Brain microvascular endothelial cell (primary cell): ENCODE measurements at regions not wholly inside any gene's neighbourhood (a gene's known extent, or its start where the extent isn't known, plus 50 kb on each side); places are given as distances from the start of the nearest gene placed in this dataset.
A peak's percentile ranks its signal among the peaks of the same experiment; 100 is the strongest.
"Not testable (repeated sequence)": the region's sequence is repeated elsewhere in the genome, so short reads cannot be mapped to it uniquely, and the experiment has no call there.

Experiments
- DNase-seq: peaks from one replicate; pipeline ENCODE4 v3.0.0-alpha.2; 2020
- H3K27ac ChIP-seq: fragments of 250-450 bp; sonication (Bioruptor Pico); 2 replicates; pipeline ENCODE4 v1.5.1; 2020; ENCODE audit warnings: mild to moderate bottlenecking, moderate library complexity
- H3K27me3 ChIP-seq: fragments of 250-450 bp; sonication (Bioruptor Pico); replicated peaks from 2 replicates; pipeline ENCODE4 v1.5.1; 2020; ENCODE audit warnings: mild to moderate bottlenecking
- H3K36me3 ChIP-seq: fragments of 250-450 bp; sonication (Bioruptor Pico); replicated peaks from 2 replicates; pipeline ENCODE4 v1.5.1; 2020; ENCODE audit warnings: mild to moderate bottlenecking
- H3K4me3 ChIP-seq: 2 replicates; pipeline ENCODE4 v1.5.1; 2011; ENCODE audit warnings: low read depth, mild to moderate bottlenecking, control low read depth, low read length, moderate library complexity
- CTCF ChIP-seq: IDR thresholded peaks from 2 replicates; pipeline ENCODE4 v1.5.1; 2011; ENCODE audit warnings: low read depth, mild to moderate bottlenecking, moderate library complexity, low read length, control low read depth, inconsistent platforms; ENCODE audit errors: missing control alignments
- in situ Hi-C: cut with HindIII; loops from 2 replicates; pipeline ENCODE4 v1.10.0; 2017; ENCODE audit warnings: low sequenced_read_pairs, low pct_ligation_motif_present

- no peak overlapping the region for H3K27ac ChIP-seq
- in situ Hi-C loops = no loop called here
These were observed 228.2 kb downstream of the OPA1 start for GRCh38 chr3:193821151-193821668.

GRCh38 chr3:193822492-193823212, 229.6 kb downstream of the OPA1 start:
- TF ChIP-seq CTCF = no peak
- no peak for DNase-seq
- no peak overlapping the region for H3K4me3 ChIP-seq
- peaks cover 35% of the 10 kb centered on the region for H3K27me3 ChIP-seq
- in situ Hi-C loops = no loop called here
- no peaks in the 10 kb centered on the region for H3K36me3 ChIP-seq
- no peak overlapping the region for H3K27ac ChIP-seq

More at GRCh38 chr3:193821151-193821668, 228.2 kb downstream of the OPA1 start:
- no peak for TF ChIP-seq CTCF
- no peak for DNase-seq
- Histone ChIP-seq H3K27me3 (peaks cover 31% of the 10 kb centered on the region), H3K4me3 (no peak overlapping the region), H3K36me3 (no peaks in the 10 kb centered on the region)

- H3K4me3 ChIP-seq, DNase-seq, H3K27ac ChIP-seq, in situ Hi-C loops, H3K36me3 ChIP-seq: not testable (repeated sequence)
- peaks cover 36% of the 10 kb centered on the region for H3K27me3 ChIP-seq
These were observed 230.2 kb downstream of the OPA1 start for GRCh38 chr3:193823213-193823605.

GRCh38 chr3:193824365-193824764, 231.4 kb downstream of the OPA1 start:
- peaks cover 35% of the 10 kb centered on the region for H3K27me3 ChIP-seq
- no peak for TF ChIP-seq CTCF
- DNase-seq = no peak
- H3K4me3 ChIP-seq = no peak overlapping the region
- in situ Hi-C loops = no loop called here
- no peaks in the 10 kb centered on the region for H3K36me3 ChIP-seq
- no peak overlapping the region for H3K27ac ChIP-seq

- Histone ChIP-seq H3K27me3 (peaks cover 34% of the 10 kb centered on the region), H3K4me3 (no peak overlapping the region), H3K27ac (no peak overlapping the region), H3K36me3 (no peaks in the 10 kb centered on the region)
- no peak for DNase-seq
- no peak for TF ChIP-seq CTCF
- in situ Hi-C loops = no loop called here
These were observed 232.6 kb downstream of the OPA1 start for GRCh38 chr3:193825617-193826016.

GRCh38 chr3:193826159-193826795, 233.3 kb downstream of the OPA1 start:
- no peak overlapping the region for H3K27ac ChIP-seq
- DNase-seq = peak; percentile 31
- H3K36me3 ChIP-seq = no peaks in the 10 kb centered on the region
- peaks cover 34% of the 10 kb centered on the region for H3K27me3 ChIP-seq
- TF ChIP-seq CTCF = no peak
- in situ Hi-C loops = no loop called here
- no peak overlapping the region for H3K4me3 ChIP-seq
